ENCODE measurements at regions not wholly inside any gene's neighbourhood (a gene's known extent, or its start where the extent isn't known, plus 50 kb on each side); places are given as distances from the start of the nearest gene placed in this dataset.

DNA sequence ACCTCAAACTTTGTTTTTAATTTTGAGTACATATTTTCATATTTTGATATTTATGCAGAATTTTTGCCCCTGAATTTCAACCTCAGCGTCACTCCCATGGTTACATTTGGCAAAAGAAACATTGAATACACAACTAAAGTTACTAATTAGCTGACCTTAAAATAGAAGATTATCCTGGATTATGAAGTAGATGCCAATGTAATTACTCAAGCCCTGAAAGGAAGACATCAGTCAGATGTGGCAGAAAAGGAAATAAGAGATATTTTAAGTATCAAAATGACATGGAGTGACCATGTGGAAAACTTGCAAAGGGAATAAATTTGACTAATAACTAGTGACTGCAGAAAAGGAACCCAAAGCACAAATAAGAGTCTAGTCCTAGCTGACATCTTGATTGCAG lies 701.3 kb upstream of the KCND2 start:
- TF ChIP-seq, protein P1, sequence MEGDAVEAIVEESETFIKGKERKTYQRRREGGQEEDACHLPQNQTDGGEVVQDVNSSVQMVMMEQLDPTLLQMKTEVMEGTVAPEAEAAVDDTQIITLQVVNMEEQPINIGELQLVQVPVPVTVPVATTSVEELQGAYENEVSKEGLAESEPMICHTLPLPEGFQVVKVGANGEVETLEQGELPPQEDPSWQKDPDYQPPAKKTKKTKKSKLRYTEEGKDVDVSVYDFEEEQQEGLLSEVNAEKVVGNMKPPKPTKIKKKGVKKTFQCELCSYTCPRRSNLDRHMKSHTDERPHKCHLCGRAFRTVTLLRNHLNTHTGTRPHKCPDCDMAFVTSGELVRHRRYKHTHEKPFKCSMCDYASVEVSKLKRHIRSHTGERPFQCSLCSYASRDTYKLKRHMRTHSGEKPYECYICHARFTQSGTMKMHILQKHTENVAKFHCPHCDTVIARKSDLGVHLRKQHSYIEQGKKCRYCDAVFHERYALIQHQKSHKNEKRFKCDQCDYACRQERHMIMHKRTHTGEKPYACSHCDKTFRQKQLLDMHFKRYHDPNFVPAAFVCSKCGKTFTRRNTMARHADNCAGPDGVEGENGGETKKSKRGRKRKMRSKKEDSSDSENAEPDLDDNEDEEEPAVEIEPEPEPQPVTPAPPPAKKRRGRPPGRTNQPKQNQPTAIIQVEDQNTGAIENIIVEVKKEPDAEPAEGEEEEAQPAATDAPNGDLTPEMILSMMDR (IDR thresholded peaks at IDR 0.05; ENCODE audit: low read depth, low read length, poor library complexity, severe bottlenecking): no peak
- no peak for TF ChIP-seq EZH2phosphoT487 (IDR thresholded peaks at IDR 0.05; ENCODE audit: borderline replicate concordance, low read length)
- no peaks in the 10 kb centered on the region for H3K9me2 ChIP-seq (replicated peaks; ENCODE audit: control insufficient read depth, low read length)
- H3K36me3 ChIP-seq (ENCODE audit: control insufficient read depth, low read length): no peaks in the 10 kb centered on the region
- no peak overlapping the region for H3K4me2 ChIP-seq (ENCODE audit: low read length)
- H3K27ac ChIP-seq (ENCODE audit: low read depth, low read length): no peak overlapping the region
- no peaks in the 10 kb centered on the region for H3K79me2 ChIP-seq (ENCODE audit: control insufficient read depth, low read length)
- H3F3A ChIP-seq (ENCODE audit: control insufficient read depth, insufficient read depth): no peaks in the 10 kb centered on the region
- no peaks in the 10 kb centered on the region for H3K4me1 ChIP-seq (ENCODE audit: control insufficient read depth, low read length)
- no peak overlapping the region for H3K4me3 ChIP-seq (ENCODE audit: low read length)
- no peaks in the 10 kb centered on the region for H4K20me1 ChIP-seq (ENCODE audit: control insufficient read depth, insufficient read depth, low read depth, low read length)
- no peaks in the 10 kb centered on the region for H3K27me3 ChIP-seq (ENCODE audit: control insufficient read depth, low read length)
- H3K9me3 ChIP-seq (ENCODE audit: control insufficient read depth, insufficient read depth, low read length): peaks cover 8% of the 10 kb centered on the region; the same call in 1 of the 2 replicates

DNA sequence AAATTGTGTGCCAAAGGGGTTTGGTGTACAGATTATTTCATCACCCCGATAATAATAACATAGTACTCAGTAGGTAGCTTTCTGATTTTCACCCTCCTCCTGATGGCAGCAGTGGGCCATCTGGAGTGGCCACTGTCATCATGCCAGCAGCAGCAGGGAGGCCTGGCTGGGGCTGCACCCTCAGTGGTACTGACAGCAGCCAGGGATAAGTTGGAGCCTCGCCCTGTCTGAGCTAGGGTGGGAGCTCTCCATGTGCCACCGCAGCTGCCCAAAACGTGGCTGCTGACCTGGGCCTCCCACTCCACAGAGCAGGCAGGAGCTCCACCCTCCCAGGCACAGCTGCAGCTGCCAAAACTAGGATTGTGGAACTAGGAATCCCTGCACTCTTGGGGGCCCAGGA lies 700.8 kb upstream of the KCND2 start:
- H3K27me3 ChIP-seq (ENCODE audit: control insufficient read depth, low read length): no peaks in the 10 kb centered on the region
- no peaks in the 10 kb centered on the region for H4K20me1 ChIP-seq (ENCODE audit: control insufficient read depth, insufficient read depth, low read depth, low read length)
- no peaks in the 10 kb centered on the region for H3F3A ChIP-seq (ENCODE audit: control insufficient read depth, insufficient read depth)
- H3K4me1 ChIP-seq (ENCODE audit: control insufficient read depth, low read length): no peaks in the 10 kb centered on the region
- peaks cover 8% of the 10 kb centered on the region; the same call in 1 of the 2 replicates for H3K9me3 ChIP-seq (ENCODE audit: control insufficient read depth, insufficient read depth, low read length)
- H3K79me2 ChIP-seq (ENCODE audit: control insufficient read depth, low read length): no peaks in the 10 kb centered on the region
- TF ChIP-seq, protein P1 (IDR thresholded peaks at IDR 0.05; ENCODE audit: low read depth, low read length, poor library complexity, severe bottlenecking): no peak
- no peak for TF ChIP-seq EZH2phosphoT487 (IDR thresholded peaks at IDR 0.05; ENCODE audit: borderline replicate concordance, low read length)
- no peaks in the 10 kb centered on the region for H3K36me3 ChIP-seq (ENCODE audit: control insufficient read depth, low read length)
- no peak overlapping the region for H3K27ac ChIP-seq (ENCODE audit: low read depth, low read length)
- H3K4me3 ChIP-seq (ENCODE audit: low read length): no peak overlapping the region
- no peak overlapping the region for H3K4me2 ChIP-seq (ENCODE audit: low read length)
- no peaks in the 10 kb centered on the region for H3K9me2 ChIP-seq (replicated peaks; ENCODE audit: control insufficient read depth, low read length)

DNA sequence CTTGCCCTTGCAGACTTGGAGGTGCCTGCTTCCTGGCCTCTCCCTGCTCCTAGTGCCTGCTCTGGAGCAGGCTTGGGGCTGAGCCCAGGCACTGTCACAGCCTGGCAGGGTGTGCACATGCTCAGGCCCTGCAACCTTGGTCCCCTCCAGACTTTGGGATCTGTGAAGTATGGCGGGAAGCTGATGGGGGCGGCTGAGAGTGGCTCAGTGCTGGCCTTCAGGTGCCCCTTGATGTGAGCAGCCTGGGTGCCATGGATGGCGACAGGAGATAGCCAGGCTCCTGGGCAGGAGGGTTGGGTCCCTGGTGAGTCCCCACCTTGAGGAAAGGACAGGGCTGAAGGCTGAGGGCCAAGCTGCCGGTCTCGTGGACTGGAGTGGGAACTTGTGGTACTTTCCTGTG lies 700.4 kb upstream of the KCND2 start:
- Histone ChIP-seq H3K4me2 (ENCODE audit: low read length) (no peak overlapping the region), H3K27me3 (ENCODE audit: control insufficient read depth, low read length) (no peaks in the 10 kb centered on the region), H3K9me3 (ENCODE audit: control insufficient read depth, insufficient read depth, low read length) (peaks cover 8% of the 10 kb centered on the region; the same call in 1 of the 2 replicates), H3K79me2 (ENCODE audit: control insufficient read depth, low read length) (no peaks in the 10 kb centered on the region), H3K27ac (ENCODE audit: low read depth, low read length) (no peak overlapping the region), H3K4me3 (ENCODE audit: low read length) (no peak overlapping the region), H4K20me1 (ENCODE audit: control insufficient read depth, insufficient read depth, low read depth, low read length) (no peaks in the 10 kb centered on the region), H3F3A (ENCODE audit: control insufficient read depth, insufficient read depth) (no peaks in the 10 kb centered on the region), H3K4me1 (ENCODE audit: control insufficient read depth, low read length) (no peaks in the 10 kb centered on the region), H3K36me3 (ENCODE audit: control insufficient read depth, low read length) (no peaks in the 10 kb centered on the region), H3K9me2 (replicated peaks; ENCODE audit: control insufficient read depth, low read length) (no peaks in the 10 kb centered on the region)
- TF ChIP-seq, protein P1 (IDR thresholded peaks at IDR 0.05; ENCODE audit: low read depth, low read length, poor library complexity, severe bottlenecking): no peak
- TF ChIP-seq EZH2phosphoT487 (IDR thresholded peaks at IDR 0.05; ENCODE audit: borderline replicate concordance, low read length): no peak

Measured in DOHH2 (cell line).